ENCODE measurements at regions not wholly inside any gene's neighbourhood (a gene's known extent, or its start where the extent isn't known, plus 50 kb on each side); places are given as distances from the start of the nearest gene placed in this dataset.

- DNase-seq, result no peak
- Mint-ChIP-seq H3K27me3 (ENCODE audit: insufficient read depth) (no peaks in the 10 kb centered on the region; the same call in 1 of the 2 replicates), H3K4me3 (no peak overlapping the region), H3K36me3 (ENCODE audit: low read depth) (no peaks in the 10 kb centered on the region), H3K9me3 (peaks cover 60% of the 10 kb centered on the region), H3K27ac (no peak overlapping the region), H3K4me1 (ENCODE audit: low read depth) (no peaks in the 10 kb centered on the region)
- TF ChIP-seq, protein P1, sequence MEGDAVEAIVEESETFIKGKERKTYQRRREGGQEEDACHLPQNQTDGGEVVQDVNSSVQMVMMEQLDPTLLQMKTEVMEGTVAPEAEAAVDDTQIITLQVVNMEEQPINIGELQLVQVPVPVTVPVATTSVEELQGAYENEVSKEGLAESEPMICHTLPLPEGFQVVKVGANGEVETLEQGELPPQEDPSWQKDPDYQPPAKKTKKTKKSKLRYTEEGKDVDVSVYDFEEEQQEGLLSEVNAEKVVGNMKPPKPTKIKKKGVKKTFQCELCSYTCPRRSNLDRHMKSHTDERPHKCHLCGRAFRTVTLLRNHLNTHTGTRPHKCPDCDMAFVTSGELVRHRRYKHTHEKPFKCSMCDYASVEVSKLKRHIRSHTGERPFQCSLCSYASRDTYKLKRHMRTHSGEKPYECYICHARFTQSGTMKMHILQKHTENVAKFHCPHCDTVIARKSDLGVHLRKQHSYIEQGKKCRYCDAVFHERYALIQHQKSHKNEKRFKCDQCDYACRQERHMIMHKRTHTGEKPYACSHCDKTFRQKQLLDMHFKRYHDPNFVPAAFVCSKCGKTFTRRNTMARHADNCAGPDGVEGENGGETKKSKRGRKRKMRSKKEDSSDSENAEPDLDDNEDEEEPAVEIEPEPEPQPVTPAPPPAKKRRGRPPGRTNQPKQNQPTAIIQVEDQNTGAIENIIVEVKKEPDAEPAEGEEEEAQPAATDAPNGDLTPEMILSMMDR (IDR thresholded peaks at IDR 0.05), result no peak
Observed at GRCh38 chr12:97638739-97639138, 176.1 kb downstream of the RMST start.

- no peaks in the 10 kb centered on the region; the same call in 1 of the 2 replicates for H3K27me3 Mint-ChIP-seq (ENCODE audit: insufficient read depth)
- TF ChIP-seq, protein P1 (IDR thresholded peaks at IDR 0.05), result no peak
- DNase-seq, result no peak
- H3K4me1 Mint-ChIP-seq (ENCODE audit: low read depth), result no peaks in the 10 kb centered on the region
- no peak overlapping the region for H3K4me3 Mint-ChIP-seq
- peaks cover 63% of the 10 kb centered on the region for H3K9me3 Mint-ChIP-seq
- H3K36me3 Mint-ChIP-seq (ENCODE audit: low read depth), result no peaks in the 10 kb centered on the region
- no peak overlapping the region for H3K27ac Mint-ChIP-seq
Observed at GRCh38 chr12:97639702-97640101, 177.1 kb downstream of the RMST start.

- no peaks in the 10 kb centered on the region; the same call in 1 of the 2 replicates for H3K27me3 Mint-ChIP-seq (ENCODE audit: insufficient read depth)
- TF ChIP-seq, protein P1 (IDR thresholded peaks at IDR 0.05), result no peak
- peaks cover 56% of the 10 kb centered on the region for H3K9me3 Mint-ChIP-seq
- no peaks in the 10 kb centered on the region for H3K36me3 Mint-ChIP-seq (ENCODE audit: low read depth)
- H3K4me1 Mint-ChIP-seq (ENCODE audit: low read depth), result no peaks in the 10 kb centered on the region
- H3K4me3 Mint-ChIP-seq, result no peak overlapping the region
- DNase-seq, result no peak
- H3K27ac Mint-ChIP-seq, result no peak overlapping the region
Observed at GRCh38 chr12:97640826-97641225, 178.2 kb downstream of the RMST start.

DNA sequence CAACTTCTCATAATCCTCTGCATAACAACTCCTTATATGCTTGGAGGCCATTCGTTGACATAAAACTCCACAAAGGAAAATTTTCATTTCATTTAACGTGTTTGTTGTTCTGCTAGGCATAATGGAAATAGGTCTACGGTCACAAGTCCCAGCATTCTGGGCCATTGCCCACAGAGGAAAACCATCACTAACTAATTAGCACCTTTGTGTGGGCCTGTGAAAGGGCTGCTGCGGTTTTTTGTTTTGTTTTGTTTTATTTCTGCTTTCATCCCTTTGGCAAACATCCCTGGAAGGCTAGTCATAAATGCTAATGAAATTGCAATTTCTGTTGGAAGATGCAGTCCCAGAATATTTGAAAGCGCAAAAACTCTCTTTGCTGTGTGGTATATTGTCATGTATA is 180.3 kb downstream of the RMST start:
- H3K27ac Mint-ChIP-seq, result no peak overlapping the region
- H3K4me3 Mint-ChIP-seq, result no peak overlapping the region
- TF ChIP-seq, protein P1 (IDR thresholded peaks at IDR 0.05), result no peak
- H3K4me1 Mint-ChIP-seq (ENCODE audit: low read depth), result no peaks in the 10 kb centered on the region
- DNase-seq, result no peak
- no peaks in the 10 kb centered on the region for H3K36me3 Mint-ChIP-seq (ENCODE audit: low read depth)
- H3K27me3 Mint-ChIP-seq (ENCODE audit: insufficient read depth), result no peaks in the 10 kb centered on the region; the same call in 1 of the 2 replicates
- peaks cover 46% of the 10 kb centered on the region for H3K9me3 Mint-ChIP-seq

- H3K4me1 Mint-ChIP-seq (ENCODE audit: low read depth), result no peaks in the 10 kb centered on the region
- DNase-seq, result no peak
- H3K27me3 Mint-ChIP-seq (ENCODE audit: insufficient read depth), result no peaks in the 10 kb centered on the region; the same call in 1 of the 2 replicates
- H3K36me3 Mint-ChIP-seq (ENCODE audit: low read depth), result no peaks in the 10 kb centered on the region
- H3K9me3 Mint-ChIP-seq, result peaks cover 40% of the 10 kb centered on the region
- H3K4me3 Mint-ChIP-seq, result no peak overlapping the region
- TF ChIP-seq, protein P1 (IDR thresholded peaks at IDR 0.05), result no peak
- H3K27ac Mint-ChIP-seq, result no peak overlapping the region
Observed at GRCh38 chr12:97643924-97644323, 181.3 kb downstream of the RMST start.

DNA sequence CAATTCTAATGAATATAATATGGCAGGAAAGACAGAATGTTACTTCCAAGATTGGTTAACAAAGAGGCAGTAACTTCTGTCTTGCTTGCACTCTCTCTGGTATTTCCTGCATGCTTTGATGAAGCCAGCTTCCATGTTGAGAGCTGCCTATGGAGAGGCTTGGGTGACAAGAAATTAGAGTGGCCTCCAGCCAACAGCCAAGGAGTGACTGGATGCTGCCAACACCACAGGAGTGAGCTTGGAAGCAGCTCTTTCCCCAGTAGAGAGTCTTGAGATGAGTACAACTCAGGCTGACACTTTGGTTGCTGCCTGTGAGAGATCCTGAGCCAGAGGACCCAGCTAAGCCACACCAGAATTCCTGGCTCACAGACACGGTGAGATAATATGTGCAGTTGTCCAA is 183.1 kb downstream of the RMST start:
- Mint-ChIP-seq H3K4me3 (no peak overlapping the region), H3K9me3 (peaks cover 40% of the 10 kb centered on the region), H3K27me3 (ENCODE audit: insufficient read depth) (no peaks in the 10 kb centered on the region), H3K4me1 (ENCODE audit: low read depth) (no peaks in the 10 kb centered on the region), H3K36me3 (ENCODE audit: low read depth) (no peaks in the 10 kb centered on the region), H3K27ac (no peak overlapping the region)
- TF ChIP-seq, protein P1 (IDR thresholded peaks at IDR 0.05), result no peak
- DNase-seq, result no peak
